Prostate gland (tissue), 2 donors: ENCODE measurements at regions not wholly inside any gene's neighbourhood (a gene's known extent, or its start where the extent isn't known, plus 50 kb on each side); places are given as distances from the start of the nearest gene placed in this dataset.

Experiments
- DNase-seq: peaks from one replicate; pipeline ENCODE4 v3.0.0-alpha.2; 2019; ENCODE audit warnings: low spot score
- H3K27ac ChIP-seq, 2 donors: fragments of 200-600 bp; sonication (generic); 2 replicates each; pipeline ENCODE4 v1.5.1; 2017 to 2019
- H3K27me3 ChIP-seq: fragments of 200-600 bp; sonication (generic); replicated peaks from 2 replicates; pipeline ENCODE4 v1.5.1; 2019; ENCODE audit not compliant: insufficient read depth
- H3K36me3 ChIP-seq, 2 donors: fragments of 200-600 bp; sonication (generic); 1 replicate in 1 of 2; 2 replicates in 1 of 2; pipeline versions ENCODE4 v1.5.1 to v1.8.1; 2017 to 2019
- H3K4me1 ChIP-seq: fragments of 200-600 bp; sonication (generic); replicated peaks from 2 replicates; pipeline ENCODE4 v1.5.1; 2019
- H3K4me3 ChIP-seq, 2 donors: fragments of 200-600 bp; sonication (generic); 2 replicates each; pipeline ENCODE4 v1.5.1; 2017 to 2019
- H3K9me3 ChIP-seq: fragments of 200-600 bp; sonication (generic); 2 replicates; pipeline ENCODE4 v1.5.1; 2017
- CTCF ChIP-seq, 4 experiments: fragments of 200-600 bp in 2 of 4; fragments of 450-650 bp in 2 of 4; sonication (generic) in 2 of 4; IDR thresholded peaks; 1 replicate in 3 of 4; 2 replicates in 1 of 4; pipeline ENCODE4 v1.5.1; 2016 to 2019; ENCODE audit warnings: antibody characterized with exemption in 4 of 4, mild to moderate bottlenecking in 2 of 4, moderate library complexity in 2 of 4
- POLR2A ChIP-seq: fragments of 450-650 bp; IDR thresholded peaks from one replicate; pipeline ENCODE4 v1.6.1; 2016; ENCODE audit warnings: antibody characterized with exemption, mild to moderate bottlenecking
- POLR2AphosphoS5 ChIP-seq: sonication (generic); formaldehyde crosslinking; IDR thresholded peaks from one replicate; pipeline ENCODE4 v1.6.1; 2017; ENCODE audit warnings: antibody characterized with exemption
- WGBS: methylation state at CpG from one replicate; pipeline ENCODE4 v1.1.5; 2018; 5-methylcytosine and 5-hydroxymethylcytosine counted together
- intact Hi-C: fragments of 100-400 bp; cut with DNase I; formaldehyde crosslinking; loops from one replicate; pipeline ENCODE4 v1.14.2; 2022

- Histone ChIP-seq H3K27me3 (no peaks in the 10 kb centered on the region), H3K36me3 (no peaks in the 10 kb centered on the region), H3K9me3 (no peaks in the 10 kb centered on the region), H3K4me3 (no peak overlapping the region), H3K27ac (no peak overlapping the region), H3K4me1 (no peaks in the 10 kb centered on the region)
- intact Hi-C loops = no loop called here
- no peak for TF ChIP-seq POLR2AphosphoS5
- no peak for TF ChIP-seq POLR2A
- 58% methylated on average over 1 of the region's 1 CpG for WGBS
- DNase-seq = no peak
Observed at GRCh38 chr10:108254089-108254488, 1089.6 kb upstream of the SORCS1 start.

- intact Hi-C loops = no loop called here
- H3K9me3 ChIP-seq = no peaks in the 10 kb centered on the region
- no peak overlapping the region for H3K27ac ChIP-seq
- TF ChIP-seq CTCF (IDR thresholded peaks at IDR 0.05) (no peak), POLR2A (no peak), POLR2AphosphoS5 (no peak)
- H3K27me3 ChIP-seq = no peaks in the 10 kb centered on the region
- H3K4me1 ChIP-seq = no peaks in the 10 kb centered on the region
- no peaks in the 10 kb centered on the region for H3K36me3 ChIP-seq
- DNase-seq = no peak
- H3K4me3 ChIP-seq = no peak overlapping the region
Observed at GRCh38 chr10:108252771-108253170, 1088.3 kb upstream of the SORCS1 start.

- Histone ChIP-seq H3K27me3 (no peaks in the 10 kb centered on the region), H3K36me3 (no peaks in the 10 kb centered on the region)
- 72% methylated on average over 4 of the region's 4 CpGs for WGBS
Observed at GRCh38 chr10:108250936-108251620, 1086.6 kb upstream of the SORCS1 start.

GRCh38 chr10:108249940-108250339, 1085.4 kb upstream of the SORCS1 start:
- no peaks in the 10 kb centered on the region for H3K36me3 ChIP-seq
- no peak overlapping the region for H3K27ac ChIP-seq
- no peak for DNase-seq
- H3K4me1 ChIP-seq = no peaks in the 10 kb centered on the region
- intact Hi-C loops = no loop called here
- H3K9me3 ChIP-seq = no peaks in the 10 kb centered on the region
- 76% methylated on average over 3 of the region's 3 CpGs for WGBS
- TF ChIP-seq CTCF (IDR thresholded peaks at IDR 0.05) (no peak), POLR2AphosphoS5 (no peak), POLR2A (no peak)
- H3K4me3 ChIP-seq = no peak overlapping the region
- no peaks in the 10 kb centered on the region for H3K27me3 ChIP-seq

More at GRCh38 chr10:108250936-108251620, 1086.6 kb upstream of the SORCS1 start:
- Histone ChIP-seq H3K27ac (no peak overlapping the region), H3K4me1 (no peaks in the 10 kb centered on the region), H3K9me3 (no peaks in the 10 kb centered on the region), H3K4me3 (no peak overlapping the region)
- DNase-seq = no peak
- TF ChIP-seq POLR2AphosphoS5 (no peak), CTCF (IDR thresholded peaks at IDR 0.05) (no peak), POLR2A (no peak)
- intact Hi-C loops = no loop called here

- Histone ChIP-seq H3K27me3 (no peaks in the 10 kb centered on the region), H3K36me3 (no peaks in the 10 kb centered on the region), H3K27ac (no peak overlapping the region), H3K9me3 (no peaks in the 10 kb centered on the region), H3K4me1 (no peaks in the 10 kb centered on the region), H3K4me3 (no peak overlapping the region)
- 91% methylated on average over 9 of the region's 9 CpGs for WGBS
- DNase-seq = no peak
- intact Hi-C loops = no loop called here
- no peak for TF ChIP-seq POLR2AphosphoS5
- TF ChIP-seq CTCF (IDR thresholded peaks at IDR 0.05) = no peak
- TF ChIP-seq POLR2A = no peak
Observed at GRCh38 chr10:108244443-108245228, 1080.1 kb upstream of the SORCS1 start.
